ENCODE measurements at regions not wholly inside any gene's neighbourhood (a gene's known extent, or its start where the extent isn't known, plus 50 kb on each side); places are given as distances from the start of the nearest gene placed in this dataset.

- DNase-seq (ENCODE audit: low spot score), result no peak
- intact Hi-C loops (cut with DNase I), result no loop called here
Observed at GRCh38 chr5:169421677-169422076, 120.7 kb upstream of the SLIT3 start.

DNA sequence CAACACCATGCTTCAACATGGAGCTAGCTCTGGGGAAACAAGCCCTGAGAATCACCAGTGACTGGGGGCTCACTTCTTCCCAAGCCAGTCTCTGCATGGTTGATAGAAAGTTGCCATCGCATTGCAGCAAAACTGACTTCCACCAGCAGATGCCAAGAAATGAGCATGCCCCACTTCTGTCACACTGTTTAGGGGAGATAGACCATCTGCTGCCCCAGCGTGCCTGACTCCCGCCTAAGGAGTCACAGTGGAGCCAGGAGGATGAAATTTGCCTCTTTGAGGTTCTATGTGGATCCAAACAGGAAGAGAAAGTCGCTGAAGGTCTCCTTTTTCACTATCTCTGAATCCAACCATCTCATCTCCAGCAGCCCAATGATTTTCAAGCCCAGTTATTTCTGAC, 116.7 kb upstream of the SLIT3 start:
- DNase-seq (ENCODE audit: low spot score), result no peak
- intact Hi-C loops (cut with DNase I), result no loop called here

- intact Hi-C loops (cut with DNase I), result no loop called here
- peak; percentile 76 for DNase-seq (ENCODE audit: low spot score)
Observed at GRCh38 chr5:169416583-169417196, 115.8 kb upstream of the SLIT3 start.

GRCh38 chr5:169415948-169416347, 115.0 kb upstream of the SLIT3 start:
- no peak for DNase-seq (ENCODE audit: low spot score)

DNA sequence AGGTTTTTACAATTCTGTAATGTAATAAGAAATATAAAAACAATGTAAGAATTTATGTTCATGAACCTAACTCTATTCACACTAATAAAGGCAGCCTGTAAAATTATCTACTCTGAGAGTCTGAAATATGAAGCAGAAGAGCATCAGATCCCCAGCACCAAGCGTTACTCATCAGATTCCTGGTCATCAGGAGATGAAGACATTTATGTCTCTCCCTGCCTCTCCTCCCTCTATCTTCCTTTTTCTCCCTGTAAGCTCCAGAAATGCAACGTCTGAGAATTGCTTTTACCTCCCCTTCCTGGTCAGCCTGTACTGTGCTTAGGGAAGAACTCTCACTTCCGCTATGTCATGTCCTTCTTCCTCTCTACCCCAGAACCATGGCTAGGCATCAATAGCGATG, 114.4 kb upstream of the SLIT3 start:
- intact Hi-C loops (cut with DNase I), result no loop called here
- DNase-seq (ENCODE audit: low spot score), result no peak

More at GRCh38 chr5:169415948-169416347, 115.0 kb upstream of the SLIT3 start:
- intact Hi-C loops (cut with DNase I), result no loop called here

DNA sequence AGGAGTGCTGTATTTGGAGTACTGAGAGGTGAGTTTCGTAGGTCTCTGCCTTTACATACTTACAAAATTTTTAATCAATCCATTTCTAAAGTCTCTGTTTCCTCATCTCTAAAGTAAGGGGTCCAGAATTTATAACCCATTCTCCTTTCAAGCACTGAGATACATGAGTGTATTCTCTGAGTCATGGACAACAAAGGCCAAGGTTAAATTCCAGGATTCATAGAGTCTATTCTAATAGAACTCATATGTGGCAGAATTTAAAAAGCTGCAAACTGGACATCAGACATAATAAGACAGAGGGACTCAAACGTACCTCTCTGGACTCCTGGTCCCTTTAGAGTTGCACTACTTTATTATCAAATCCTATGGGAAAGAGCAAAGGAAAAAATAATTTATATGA, 112.5 kb upstream of the SLIT3 start:
- intact Hi-C loops (cut with DNase I), result no loop called here
- no peak for DNase-seq (ENCODE audit: low spot score)

- intact Hi-C loops (cut with DNase I), result no loop called here
- no peak for DNase-seq (ENCODE audit: low spot score)
Observed at GRCh38 chr5:169412831-169413230, 111.9 kb upstream of the SLIT3 start.

DNA sequence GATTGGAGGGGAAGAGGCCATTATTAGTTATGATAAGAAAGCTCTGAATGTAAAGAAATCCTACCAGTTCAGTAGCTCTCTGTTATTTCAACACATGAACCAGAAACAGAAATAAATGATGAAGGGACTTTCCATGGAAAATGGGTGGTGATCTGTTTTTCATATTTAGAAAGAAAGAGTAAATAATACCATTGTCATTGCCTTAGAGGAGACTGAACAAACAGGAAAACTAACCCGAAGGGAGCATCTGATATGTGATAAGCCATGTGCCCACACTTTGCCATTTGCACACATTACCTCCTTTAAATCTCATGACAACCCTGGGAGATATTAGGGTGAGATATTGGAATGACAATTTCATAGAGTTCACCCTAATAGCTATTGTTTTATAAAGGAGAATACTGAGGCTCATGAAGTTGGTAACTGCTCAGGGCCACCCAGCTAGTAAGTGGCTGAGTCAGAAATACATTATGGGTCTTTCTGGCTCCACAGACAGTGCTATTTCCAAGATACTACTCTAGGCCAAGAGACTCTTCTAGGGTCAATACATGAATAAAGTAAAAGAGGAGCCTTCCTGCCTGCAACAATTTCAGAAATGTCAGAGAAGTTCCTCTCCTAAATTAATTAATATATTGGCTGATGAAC, 111.0 kb upstream of the SLIT3 start:
- intact Hi-C loops (cut with DNase I), result no loop called here
- no peak for DNase-seq (ENCODE audit: low spot score)

DNA sequence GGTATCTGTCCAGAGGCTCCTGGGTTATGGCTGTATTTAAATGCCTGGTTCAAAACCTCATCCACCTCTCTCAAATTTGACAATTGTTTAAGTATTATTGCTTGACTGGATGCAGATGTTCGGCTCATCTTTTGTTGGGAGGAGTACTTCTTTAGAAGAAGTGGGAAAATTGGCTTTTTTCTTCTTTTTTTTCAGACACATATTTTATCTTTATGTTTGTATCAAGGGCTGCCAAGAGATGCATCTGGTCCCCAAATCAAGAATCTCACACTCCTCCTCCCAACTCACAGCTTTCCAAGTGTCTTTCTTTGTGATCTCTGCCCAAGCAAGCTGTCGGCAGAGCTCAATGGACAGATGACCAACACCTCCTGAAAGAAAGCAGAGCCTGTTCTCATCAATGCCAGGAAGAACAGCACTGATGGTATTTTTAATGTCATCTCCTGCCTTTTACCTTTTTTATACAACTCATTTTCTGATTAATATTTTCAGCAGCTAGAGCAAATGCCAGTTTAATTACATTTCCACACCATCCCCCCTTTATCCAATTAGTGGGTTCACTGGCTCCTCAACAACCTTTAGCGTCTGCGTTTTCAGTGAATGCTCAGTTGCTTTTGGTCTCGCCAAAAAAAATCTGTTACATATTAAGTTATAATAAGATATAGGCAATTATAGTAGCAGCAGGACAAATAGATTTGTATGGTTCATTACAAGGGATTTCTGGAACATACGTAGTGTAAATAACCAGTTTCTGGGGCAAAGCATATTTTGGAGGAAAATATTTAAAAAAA, 110.3 kb upstream of the SLIT3 start:
- intact Hi-C loops (cut with DNase I), result no loop called here
- DNase-seq (ENCODE audit: low spot score), result no peak

- intact Hi-C loops (cut with DNase I), result no loop called here
- no peak for DNase-seq (ENCODE audit: low spot score)
Observed at GRCh38 chr5:169408731-169409130, 107.8 kb upstream of the SLIT3 start.

GRCh38 chr5:169408171-169408570, 107.2 kb upstream of the SLIT3 start:
- no peak for DNase-seq (ENCODE audit: low spot score)
- intact Hi-C loops (cut with DNase I), result no loop called here

DNA sequence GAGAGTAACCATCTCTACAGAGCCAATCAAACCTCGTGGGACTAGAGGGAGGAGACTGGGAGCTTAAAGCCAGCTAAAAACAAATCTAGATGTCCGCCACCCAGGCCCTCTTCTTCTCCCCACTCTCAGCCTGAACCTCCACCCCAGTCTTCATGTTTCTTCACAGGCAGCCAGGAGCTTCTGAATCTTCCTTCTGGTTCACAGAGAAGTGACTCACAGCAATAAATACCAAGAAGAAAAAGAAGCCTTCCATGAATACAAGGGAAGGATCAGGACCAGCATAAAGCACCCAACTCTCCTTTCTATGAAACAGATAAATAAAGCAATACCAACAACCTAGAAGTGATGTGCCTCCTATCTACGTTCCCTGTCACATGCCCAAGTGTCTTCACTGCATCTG, 103.3 kb upstream of the SLIT3 start:
- no peak for DNase-seq (ENCODE audit: low spot score)
- intact Hi-C loops (cut with DNase I), result no loop called here

DNA sequence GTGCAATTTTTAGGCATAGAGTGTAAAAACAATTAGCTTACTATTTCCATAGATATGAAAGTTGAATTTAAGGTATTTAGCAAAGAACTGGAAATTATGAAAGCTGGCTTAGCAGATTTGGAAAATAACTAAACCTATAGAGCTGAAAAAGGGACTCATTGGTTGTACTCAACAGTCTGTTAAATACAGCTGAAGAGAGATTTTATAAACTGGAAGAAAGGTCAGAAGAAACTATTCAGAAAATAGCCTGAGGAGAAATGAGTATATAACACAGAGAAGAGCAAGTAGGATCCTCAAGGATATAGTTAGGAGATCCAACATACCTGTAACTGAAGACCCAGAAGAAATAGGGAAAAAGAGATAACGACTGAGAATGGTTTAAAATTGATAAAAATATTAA, 97.6 kb upstream of the SLIT3 start:
- no peak for DNase-seq (ENCODE audit: low spot score)
- intact Hi-C loops (cut with DNase I), result no loop called here

DNA sequence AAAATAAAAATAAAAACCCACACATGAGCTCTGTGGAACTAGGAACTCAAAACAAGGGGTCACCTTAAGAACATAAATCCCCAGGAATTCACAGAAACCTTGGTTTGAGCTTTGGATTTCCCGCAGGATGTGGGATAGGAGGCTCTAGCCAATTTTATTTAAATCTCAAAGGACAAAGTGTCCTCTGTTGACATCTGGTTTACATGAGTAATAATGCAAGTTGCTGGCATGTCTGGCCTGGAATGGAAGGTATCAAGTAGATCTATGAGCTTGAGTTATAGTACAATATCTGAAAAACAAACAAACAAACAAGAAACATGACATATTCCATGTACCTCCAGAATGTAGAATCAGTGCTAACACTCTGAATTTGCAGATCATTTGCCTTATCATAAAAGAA, 94.2 kb upstream of the SLIT3 start:
- intact Hi-C loops (cut with DNase I), result no loop called here
- no peak for DNase-seq (ENCODE audit: low spot score)

DNA sequence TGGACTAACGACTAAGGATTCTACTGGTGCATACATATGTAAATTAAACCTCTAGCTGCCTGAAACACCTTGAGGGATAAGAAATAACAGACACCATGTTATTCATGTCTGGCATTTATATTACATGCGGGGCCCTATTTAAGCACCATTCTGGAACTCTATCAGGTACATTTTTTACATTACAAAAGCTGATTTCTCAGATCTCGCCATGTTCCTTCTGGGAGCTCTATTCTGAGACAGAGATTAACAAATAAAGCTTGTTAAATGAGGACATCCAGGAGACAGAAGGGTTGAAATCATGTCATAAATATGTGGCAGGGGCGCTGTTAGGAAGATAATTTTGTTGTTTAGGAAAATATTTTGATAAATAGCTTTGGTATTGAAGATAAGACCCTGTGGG, 93.4 kb upstream of the SLIT3 start:
- DNase-seq (ENCODE audit: low spot score), result no peak
- intact Hi-C loops (cut with DNase I), result no loop called here

GRCh38 chr5:169393907-169394306, 93.0 kb upstream of the SLIT3 start:
- intact Hi-C loops (cut with DNase I), result no loop called here
- DNase-seq (ENCODE audit: low spot score), result no peak

- intact Hi-C loops (cut with DNase I), result no loop called here
Observed at GRCh38 chr5:169390265-169390664, 89.3 kb upstream of the SLIT3 start.

DNA sequence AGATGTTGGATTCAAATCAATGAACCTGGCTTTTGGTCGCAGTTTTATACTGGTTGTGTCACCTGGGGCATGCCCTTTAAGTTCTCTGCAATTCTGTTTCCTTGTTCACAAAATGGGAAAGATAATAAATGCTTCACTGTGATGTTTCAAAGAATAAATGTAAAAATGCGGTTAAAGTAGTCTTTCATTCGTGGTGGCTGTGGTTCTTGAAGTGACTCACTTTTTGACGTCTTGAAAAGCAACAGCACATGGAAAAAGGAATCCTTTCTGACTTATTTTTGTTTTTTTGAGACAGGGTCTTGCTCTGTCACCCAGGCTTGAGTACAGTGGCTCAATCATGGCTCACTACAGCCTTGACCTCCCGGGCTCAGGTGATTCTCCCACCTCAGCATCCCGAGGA, 88.4 kb upstream of the SLIT3 start:
- intact Hi-C loops (cut with DNase I), result no loop called here

More at GRCh38 chr5:169390265-169390664, 89.3 kb upstream of the SLIT3 start:
- no peak for DNase-seq (ENCODE audit: low spot score)

DNA sequence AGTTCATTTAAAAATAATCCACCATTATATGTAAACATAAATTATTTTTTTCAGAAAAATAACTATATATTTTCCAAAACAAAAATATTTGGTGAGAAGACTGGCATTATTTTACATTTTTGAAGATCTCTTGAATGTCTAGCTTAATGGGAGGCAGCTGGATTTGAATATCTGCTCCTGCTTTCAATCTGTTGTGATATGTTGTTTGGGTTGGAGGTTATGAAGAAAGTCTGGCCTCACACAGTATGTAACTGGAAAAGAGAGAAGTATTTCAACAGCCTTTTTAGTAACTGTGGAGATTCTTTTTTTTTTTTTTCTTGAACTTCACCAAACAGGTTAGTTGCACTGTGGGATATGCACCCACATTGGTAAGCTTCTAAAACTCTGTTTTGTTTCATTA, 84.7 kb upstream of the SLIT3 start:
- intact Hi-C loops (cut with DNase I), result no loop called here
- DNase-seq (ENCODE audit: low spot score), result no peak

More for the DNA sequence above, 88.4 kb upstream of the SLIT3 start:
- DNase-seq (ENCODE audit: low spot score), result no peak

DNA sequence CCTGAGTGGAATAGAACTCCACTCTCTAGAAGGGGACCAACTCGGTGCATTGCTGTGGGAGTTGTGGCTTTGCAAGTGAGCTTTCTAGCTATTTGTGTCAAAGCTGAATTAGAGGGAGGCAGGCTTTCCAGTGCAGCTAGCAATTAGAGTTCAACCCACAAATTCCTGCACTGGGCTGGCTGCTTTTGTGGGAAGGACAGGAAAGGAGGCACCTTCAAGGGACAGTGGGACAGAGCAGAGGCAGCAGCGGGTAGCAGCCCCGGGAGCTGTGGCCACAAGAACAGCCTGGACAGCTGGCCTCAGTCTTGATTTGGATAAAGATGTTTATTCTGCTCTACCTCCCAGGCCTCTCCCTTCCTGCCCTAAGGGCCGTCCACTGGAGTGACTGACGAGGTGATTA, 83.7 kb upstream of the SLIT3 start:
- no peak for DNase-seq (ENCODE audit: low spot score)
- intact Hi-C loops (cut with DNase I), result no loop called here

GRCh38 chr5:169374761-169375160, 73.8 kb upstream of the SLIT3 start:
- intact Hi-C loops (cut with DNase I), result no loop called here
- DNase-seq (ENCODE audit: low spot score), result no peak
